ENCODE measurements at regions not wholly inside any gene's neighbourhood (a gene's known extent, or its start where the extent isn't known, plus 50 kb on each side); places are given as distances from the start of the nearest gene placed in this dataset.

DNA sequence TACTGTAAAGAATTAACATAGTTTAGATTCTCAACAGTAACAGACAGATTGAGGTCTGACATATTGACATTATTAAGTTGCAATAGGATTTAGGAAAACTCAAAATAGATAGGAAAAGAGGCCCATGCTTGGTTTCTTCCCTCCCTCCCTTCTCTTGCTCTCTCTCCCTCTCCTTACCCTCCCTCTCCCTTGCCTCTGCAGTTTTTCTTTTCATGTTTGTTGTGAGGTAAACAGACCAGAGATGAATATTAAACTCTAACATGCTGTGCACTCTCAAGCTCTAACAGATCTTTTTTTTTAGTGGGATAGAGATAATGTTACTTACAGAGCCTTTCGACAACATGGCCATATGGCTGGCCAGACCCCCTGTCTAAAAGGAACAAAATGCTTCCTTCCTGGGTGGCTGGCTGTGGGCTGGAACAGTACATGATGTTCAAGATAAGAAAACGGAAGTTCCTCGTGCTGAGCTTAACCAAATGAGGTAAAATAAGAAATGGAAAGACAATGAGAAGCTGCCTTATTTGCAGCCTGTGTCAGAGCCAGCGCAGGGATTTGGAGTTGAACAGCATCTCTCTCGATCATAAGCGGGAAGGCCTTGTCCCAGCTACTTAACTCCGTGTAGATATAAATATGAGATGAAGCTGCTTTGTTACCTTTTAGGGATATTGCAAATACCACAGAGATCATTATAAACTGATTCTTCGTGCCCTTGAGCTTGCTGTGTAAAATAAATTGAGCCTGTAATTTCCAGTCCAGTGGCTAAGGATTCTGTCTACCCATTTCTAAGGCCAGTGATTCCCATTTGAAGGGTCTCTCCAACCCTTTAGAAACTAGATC, 391.9 kb upstream of the NPVF start:
- Histone ChIP-seq H3K9me3 (no peaks in the 10 kb centered on the region), H3K27ac (peak overlapping the region; percentile 72 to 82 (median 75)), H3K27me3 (no peaks in the 10 kb centered on the region), H3K4me3 (no peak overlapping the region), H3K36me3 (no peaks in the 10 kb centered on the region), H3K4me1 (peaks cover 0 to 4% (median 0%) of the 10 kb centered on the region in 4 donors)
- TF ChIP-seq, protein P1, sequence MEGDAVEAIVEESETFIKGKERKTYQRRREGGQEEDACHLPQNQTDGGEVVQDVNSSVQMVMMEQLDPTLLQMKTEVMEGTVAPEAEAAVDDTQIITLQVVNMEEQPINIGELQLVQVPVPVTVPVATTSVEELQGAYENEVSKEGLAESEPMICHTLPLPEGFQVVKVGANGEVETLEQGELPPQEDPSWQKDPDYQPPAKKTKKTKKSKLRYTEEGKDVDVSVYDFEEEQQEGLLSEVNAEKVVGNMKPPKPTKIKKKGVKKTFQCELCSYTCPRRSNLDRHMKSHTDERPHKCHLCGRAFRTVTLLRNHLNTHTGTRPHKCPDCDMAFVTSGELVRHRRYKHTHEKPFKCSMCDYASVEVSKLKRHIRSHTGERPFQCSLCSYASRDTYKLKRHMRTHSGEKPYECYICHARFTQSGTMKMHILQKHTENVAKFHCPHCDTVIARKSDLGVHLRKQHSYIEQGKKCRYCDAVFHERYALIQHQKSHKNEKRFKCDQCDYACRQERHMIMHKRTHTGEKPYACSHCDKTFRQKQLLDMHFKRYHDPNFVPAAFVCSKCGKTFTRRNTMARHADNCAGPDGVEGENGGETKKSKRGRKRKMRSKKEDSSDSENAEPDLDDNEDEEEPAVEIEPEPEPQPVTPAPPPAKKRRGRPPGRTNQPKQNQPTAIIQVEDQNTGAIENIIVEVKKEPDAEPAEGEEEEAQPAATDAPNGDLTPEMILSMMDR (IDR thresholded peaks at IDR 0.05) = no peak
- TF ChIP-seq POLR2A (IDR thresholded peaks at IDR 0.05) = no peak
- peak in 2 of 3 donors; percentile 68 to 86 for DNase-seq

GRCh38 chr7:25621993-25622392, 393.7 kb upstream of the NPVF start:
- Histone ChIP-seq H3K9me3 (no peaks in the 10 kb centered on the region), H3K4me3 (no peak overlapping the region), H3K36me3 (no peaks in the 10 kb centered on the region), H3K27ac (peak overlapping the region in 1 of 4 donors; percentile 4), H3K4me1 (peaks cover 0 to 4% (median 0%) of the 10 kb centered on the region in 4 donors), H3K27me3 (no peaks in the 10 kb centered on the region)
- no peak for DNase-seq
- TF ChIP-seq, protein P1 (IDR thresholded peaks at IDR 0.05) = no peak
- TF ChIP-seq POLR2A (IDR thresholded peaks at IDR 0.05) = no peak

GRCh38 chr7:25622695-25623094, 394.4 kb upstream of the NPVF start:
- Histone ChIP-seq H3K27ac (no peak overlapping the region), H3K9me3 (no peaks in the 10 kb centered on the region), H3K27me3 (no peaks in the 10 kb centered on the region), H3K4me1 (peaks cover 0 to 4% (median 0%) of the 10 kb centered on the region in 4 donors), H3K4me3 (no peak overlapping the region), H3K36me3 (no peaks in the 10 kb centered on the region)
- no peak for DNase-seq
- TF ChIP-seq, protein P1 (IDR thresholded peaks at IDR 0.05) = no peak
- no peak for TF ChIP-seq POLR2A (IDR thresholded peaks at IDR 0.05)

DNA sequence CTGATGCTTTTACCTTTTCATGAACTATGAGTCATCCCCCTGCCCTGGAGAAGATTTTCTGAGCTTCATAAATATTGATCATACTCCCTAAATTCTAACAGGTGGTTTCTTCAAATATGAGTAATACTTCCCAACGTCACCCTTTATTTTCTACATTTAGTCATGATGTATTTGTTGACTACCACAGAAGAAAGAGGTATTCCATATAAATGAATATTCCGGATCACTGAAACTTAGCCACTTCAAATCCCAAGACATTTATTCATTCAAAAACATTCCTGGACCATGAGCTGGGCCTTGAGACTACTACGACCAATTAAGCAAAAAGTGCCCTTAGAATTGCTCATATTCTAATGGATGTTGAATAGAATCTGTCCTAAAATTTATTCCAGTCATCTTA, 395.8 kb upstream of the NPVF start:
- TF ChIP-seq, protein P1 (IDR thresholded peaks at IDR 0.05) = no peak
- no peak for TF ChIP-seq POLR2A (IDR thresholded peaks at IDR 0.05)
- H3K27ac ChIP-seq = peak overlapping the region in 1 of 4 donors; percentile 17
- peaks cover 0 to 4% (median 0%) of the 10 kb centered on the region in 4 donors for H3K4me1 ChIP-seq
- no peaks in the 10 kb centered on the region for H3K27me3 ChIP-seq
- DNase-seq = no peak
- no peaks in the 10 kb centered on the region for H3K9me3 ChIP-seq
- no peaks in the 10 kb centered on the region for H3K36me3 ChIP-seq
- no peak overlapping the region for H3K4me3 ChIP-seq

- Histone ChIP-seq H3K4me3 (no peak overlapping the region), H3K27me3 (no peaks in the 10 kb centered on the region), H3K27ac (peak overlapping the region in 3 of 4 donors; percentile 47 to 63 (median 58)), H3K4me1 (peaks cover 0 to 4% (median 0%) of the 10 kb centered on the region in 4 donors), H3K36me3 (no peaks in the 10 kb centered on the region), H3K9me3 (no peaks in the 10 kb centered on the region)
- DNase-seq = no peak
- TF ChIP-seq POLR2A (IDR thresholded peaks at IDR 0.05) = no peak
- TF ChIP-seq, protein P1 (IDR thresholded peaks at IDR 0.05) = no peak
Measured at GRCh38 chr7:25624833-25625232, 396.5 kb upstream of the NPVF start.

All from Peyer's patch (tissue), 4 donors.